ENCODE measurements at regions not wholly inside any gene's neighbourhood (a gene's known extent, or its start where the extent isn't known, plus 50 kb on each side); places are given as distances from the start of the nearest gene placed in this dataset.

- TF ChIP-seq PBX3 (CRISPR knock-in tag; IDR thresholded peaks at IDR 0.05) = no peak
- no peak for TF ChIP-seq KLF17 (tag by site-specific recombination; IDR thresholded peaks at IDR 0.05)
- no peak for TF ChIP-seq SCRT1 (tag by site-specific recombination; IDR thresholded peaks at IDR 0.05; ENCODE audit: borderline replicate concordance)
- no peak for TF ChIP-seq CTCF (tag by site-specific recombination; IDR thresholded peaks at IDR 0.05)
- no peak for TF ChIP-seq ZNF324 (tag by site-specific recombination; IDR thresholded peaks at IDR 0.05)
These were observed 527.0 kb upstream of the TUSC1 start for GRCh38 chr9:26205261-26205660.

Data from HEK293 (cell line).